Upper lobe of left lung (tissue), 4 donors: ENCODE measurements at regions not wholly inside any gene's neighbourhood (a gene's known extent, or its start where the extent isn't known, plus 50 kb on each side); places are given as distances from the start of the nearest gene placed in this dataset.

Experiments used
- EP300 ChIP-seq, 4 donors: sonication (generic); formaldehyde crosslinking; IDR thresholded peaks; one replicate each; pipeline ENCODE4 v1.5.1; 2017; ENCODE audit warnings: antibody characterized with exemption in 4 of 4, control low read depth in 2 of 4
- POLR2A ChIP-seq, 4 donors: fragments of 450-650 bp; IDR thresholded peaks; one replicate each; pipeline ENCODE4 v1.5.1; 2016 to 2017; ENCODE audit warnings: antibody characterized with exemption in 4 of 4, mild to moderate bottlenecking in 2 of 4
- POLR2AphosphoS5 ChIP-seq, 2 donors: sonication (generic); formaldehyde crosslinking; IDR thresholded peaks; one replicate each; pipeline ENCODE4 v1.5.1; 2017; ENCODE audit warnings: antibody characterized with exemption in 2 of 2
- TF ChIP-seq, protein P1 (sequence below), 6 experiments: fragments of 450-650 bp in 4 of 6; fragments of 200-600 bp in 2 of 6; sonication (generic) in 2 of 6; IDR thresholded peaks; one replicate each; pipeline ENCODE4 v1.5.1; 2016 to 2019; ENCODE audit warnings: antibody characterized with exemption in 6 of 6

DNA sequence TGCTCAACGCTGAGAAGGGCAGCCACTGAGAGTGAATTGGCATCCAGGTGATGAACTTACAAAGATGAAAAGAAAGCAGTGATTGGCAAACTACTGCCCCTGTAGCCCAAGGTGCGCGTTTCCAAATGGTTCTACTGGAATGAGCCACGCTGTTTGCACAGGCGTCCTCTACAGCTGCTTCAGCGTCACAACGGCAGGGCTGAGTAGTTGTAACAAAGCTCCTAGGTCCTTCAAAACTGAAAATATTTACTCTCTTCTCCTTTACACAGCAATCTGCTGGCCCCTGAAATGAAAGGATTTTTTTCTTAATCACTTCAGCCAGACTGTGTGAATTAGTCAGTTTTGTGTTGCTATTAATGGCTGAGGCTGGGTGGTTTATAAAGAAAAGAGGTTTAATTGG, 107.2 kb upstream of the FOXF1 start:
- TF ChIP-seq, protein P1, sequence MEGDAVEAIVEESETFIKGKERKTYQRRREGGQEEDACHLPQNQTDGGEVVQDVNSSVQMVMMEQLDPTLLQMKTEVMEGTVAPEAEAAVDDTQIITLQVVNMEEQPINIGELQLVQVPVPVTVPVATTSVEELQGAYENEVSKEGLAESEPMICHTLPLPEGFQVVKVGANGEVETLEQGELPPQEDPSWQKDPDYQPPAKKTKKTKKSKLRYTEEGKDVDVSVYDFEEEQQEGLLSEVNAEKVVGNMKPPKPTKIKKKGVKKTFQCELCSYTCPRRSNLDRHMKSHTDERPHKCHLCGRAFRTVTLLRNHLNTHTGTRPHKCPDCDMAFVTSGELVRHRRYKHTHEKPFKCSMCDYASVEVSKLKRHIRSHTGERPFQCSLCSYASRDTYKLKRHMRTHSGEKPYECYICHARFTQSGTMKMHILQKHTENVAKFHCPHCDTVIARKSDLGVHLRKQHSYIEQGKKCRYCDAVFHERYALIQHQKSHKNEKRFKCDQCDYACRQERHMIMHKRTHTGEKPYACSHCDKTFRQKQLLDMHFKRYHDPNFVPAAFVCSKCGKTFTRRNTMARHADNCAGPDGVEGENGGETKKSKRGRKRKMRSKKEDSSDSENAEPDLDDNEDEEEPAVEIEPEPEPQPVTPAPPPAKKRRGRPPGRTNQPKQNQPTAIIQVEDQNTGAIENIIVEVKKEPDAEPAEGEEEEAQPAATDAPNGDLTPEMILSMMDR (IDR thresholded peaks at IDR 0.05), result no peak
- TF ChIP-seq EP300 (IDR thresholded peaks at IDR 0.05) (no peak), POLR2A (IDR thresholded peaks at IDR 0.05) (no peak), POLR2AphosphoS5 (IDR thresholded peaks at IDR 0.05) (no peak)
